DOHH2 (cell line): ENCODE measurements at regions not wholly inside any gene's neighbourhood (a gene's known extent, or its start where the extent isn't known, plus 50 kb on each side); places are given as distances from the start of the nearest gene placed in this dataset.

Experiments
- EZH2phosphoT487 ChIP-seq: fragments of 200-600 bp; sonication (generic); IDR thresholded peaks from 2 replicates; pipeline ENCODE4 v1.6.1; 2017; ENCODE audit warnings: borderline replicate concordance, mild to moderate bottlenecking, antibody characterized with exemption, low read length, moderate library complexity, mixed read lengths
- TF ChIP-seq, protein P1 (sequence below): fragments of 200-600 bp; sonication (generic); IDR thresholded peaks from one replicate; pipeline ENCODE4 v1.5.1; 2014; ENCODE audit warnings: antibody characterized with exemption, mild to moderate bottlenecking, low read depth, low read length; ENCODE audit not compliant: poor library complexity, severe bottlenecking

DNA sequence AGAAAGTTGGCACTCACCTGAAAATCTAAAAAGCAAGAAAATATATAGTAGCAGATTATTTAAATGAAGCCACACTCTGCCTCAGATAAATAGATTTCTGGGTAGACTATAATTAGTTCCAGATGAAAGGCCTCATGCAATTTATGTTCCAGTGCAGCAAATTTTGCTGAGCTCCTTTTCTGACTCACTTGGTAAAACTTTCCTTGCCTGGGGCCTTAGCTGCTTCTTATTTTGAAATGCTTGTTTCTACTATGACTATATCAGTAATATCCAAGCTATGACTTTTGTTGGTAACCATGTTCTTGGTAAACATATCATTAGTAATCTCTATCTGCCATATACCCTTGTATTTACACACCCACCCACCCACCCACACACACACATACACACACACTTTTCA, 961.8 kb downstream of the SH3BGRL start:
- TF ChIP-seq, protein P1, sequence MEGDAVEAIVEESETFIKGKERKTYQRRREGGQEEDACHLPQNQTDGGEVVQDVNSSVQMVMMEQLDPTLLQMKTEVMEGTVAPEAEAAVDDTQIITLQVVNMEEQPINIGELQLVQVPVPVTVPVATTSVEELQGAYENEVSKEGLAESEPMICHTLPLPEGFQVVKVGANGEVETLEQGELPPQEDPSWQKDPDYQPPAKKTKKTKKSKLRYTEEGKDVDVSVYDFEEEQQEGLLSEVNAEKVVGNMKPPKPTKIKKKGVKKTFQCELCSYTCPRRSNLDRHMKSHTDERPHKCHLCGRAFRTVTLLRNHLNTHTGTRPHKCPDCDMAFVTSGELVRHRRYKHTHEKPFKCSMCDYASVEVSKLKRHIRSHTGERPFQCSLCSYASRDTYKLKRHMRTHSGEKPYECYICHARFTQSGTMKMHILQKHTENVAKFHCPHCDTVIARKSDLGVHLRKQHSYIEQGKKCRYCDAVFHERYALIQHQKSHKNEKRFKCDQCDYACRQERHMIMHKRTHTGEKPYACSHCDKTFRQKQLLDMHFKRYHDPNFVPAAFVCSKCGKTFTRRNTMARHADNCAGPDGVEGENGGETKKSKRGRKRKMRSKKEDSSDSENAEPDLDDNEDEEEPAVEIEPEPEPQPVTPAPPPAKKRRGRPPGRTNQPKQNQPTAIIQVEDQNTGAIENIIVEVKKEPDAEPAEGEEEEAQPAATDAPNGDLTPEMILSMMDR, result no peak
- no peak for TF ChIP-seq EZH2phosphoT487
